PC-3 (cell line): ENCODE measurements at regions not wholly inside any gene's neighbourhood (a gene's known extent, or its start where the extent isn't known, plus 50 kb on each side); places are given as distances from the start of the nearest gene placed in this dataset.
"Not testable (repeated sequence)": the region's sequence is repeated elsewhere in the genome, so short reads cannot be mapped to it uniquely, and the experiment has no call there.

Experiments
- ATAC-seq: fragments of 200-7000 bp; cut with Tn5 transposase; 2 replicates; pipeline ENCODE4 v1.9.1; 2020; ENCODE audit warnings: mild to moderate bottlenecking, moderate library complexity
- BruUV-seq: library from RNA; stranded (reverse); fragments of 400-500 nt; replicated peaks from 2 replicates; lab custom pipeline; 2021; lab: Mats Ljungman, UMichigan
- CTCF ChIA-PET: fragments of 300-600 bp; sonication (Branson Sonifier 250); formaldehyde crosslinking; loops from one replicate; lab custom pipeline; 2022; ENCODE audit warnings: antibody characterized with exemption; lab: Charles Lee
- POLR2A ChIA-PET: fragments of 300-600 bp; sonication (Branson Sonifier 250); formaldehyde crosslinking; loops from one replicate; lab custom pipeline; 2022; ENCODE audit warnings: antibody characterized with exemption; ENCODE audit not compliant: unreplicated experiment; lab: Charles Lee
- DNase-seq: peaks from one replicate; pipeline ENCODE4 v3.0.0-alpha.2; 2015
- H2AFZ ChIP-seq: fragments of 300-600 bp; sonication (generic); 2 replicates; pipeline ENCODE4 v1.6.0; 2016; ENCODE audit warnings: antibody characterized with exemption, low read length
- H3F3A ChIP-seq: fragments of 300-600 bp; sonication (generic); one replicate; pipeline ENCODE4 v1.6.0; 2017; ENCODE audit warnings: antibody characterized with exemption, low read length, control low read depth, mild to moderate bottlenecking; ENCODE audit not compliant: unreplicated experiment
- H3K27ac ChIP-seq: fragments of 300-600 bp; sonication (generic); 2 replicates; pipeline ENCODE4 v1.5.1; 2016; ENCODE audit warnings: mild to moderate bottlenecking, low read length
- H3K27me3 ChIP-seq: fragments of 300-600 bp; sonication (generic); 2 replicates; pipeline ENCODE4 v1.6.1; 2016; ENCODE audit warnings: low read length, mixed read lengths
- H3K36me3 ChIP-seq: fragments of 300-600 bp; sonication (generic); 2 replicates; pipeline ENCODE4 v1.6.1; 2016; ENCODE audit warnings: low read depth, mixed run types, low read length, mixed read lengths
- H3K4me1 ChIP-seq: fragments of 300-600 bp; sonication (generic); 2 replicates; pipeline ENCODE4 v1.5.1; 2016; ENCODE audit warnings: low read length; ENCODE audit not compliant: insufficient read depth
- H3K4me2 ChIP-seq: fragments of 300-600 bp; sonication (generic); 2 replicates; pipeline ENCODE4 v1.6.0; 2016; ENCODE audit warnings: low read length
- H3K4me3 ChIP-seq: fragments of 300-600 bp; sonication (generic); 2 replicates; pipeline ENCODE4 v1.5.1; 2016; ENCODE audit warnings: mild to moderate bottlenecking, low read length, mixed read lengths
- H3K79me2 ChIP-seq: fragments of 300-600 bp; sonication (generic); 2 replicates; pipeline ENCODE4 v1.6.1; 2017; ENCODE audit warnings: low read length, mixed read lengths
- H3K9ac ChIP-seq: fragments of 300-600 bp; sonication (generic); 2 replicates; pipeline ENCODE4 v1.6.0; 2016; ENCODE audit warnings: mild to moderate bottlenecking, low read length
- H3K9me2 ChIP-seq: fragments of 300-600 bp; sonication (generic); replicated peaks from 2 replicates; pipeline ENCODE4 v1.6.1; 2016; ENCODE audit warnings: mixed run types, low read length, mixed read lengths
- H3K9me3 ChIP-seq: fragments of 300-600 bp; sonication (generic); 2 replicates; pipeline ENCODE4 v1.6.1; 2016; ENCODE audit warnings: low read length, mixed read lengths
- H4K20me1 ChIP-seq: fragments of 300-600 bp; sonication (generic); 2 replicates; pipeline ENCODE4 v1.6.1; 2016; ENCODE audit warnings: low read length, mixed read lengths
- intact Hi-C: fragments of 100-400 bp; cut with micrococcal nuclease; formaldehyde crosslinking; loops from 2 replicates; pipeline ENCODE4 v1.9.0; 2023

DNA sequence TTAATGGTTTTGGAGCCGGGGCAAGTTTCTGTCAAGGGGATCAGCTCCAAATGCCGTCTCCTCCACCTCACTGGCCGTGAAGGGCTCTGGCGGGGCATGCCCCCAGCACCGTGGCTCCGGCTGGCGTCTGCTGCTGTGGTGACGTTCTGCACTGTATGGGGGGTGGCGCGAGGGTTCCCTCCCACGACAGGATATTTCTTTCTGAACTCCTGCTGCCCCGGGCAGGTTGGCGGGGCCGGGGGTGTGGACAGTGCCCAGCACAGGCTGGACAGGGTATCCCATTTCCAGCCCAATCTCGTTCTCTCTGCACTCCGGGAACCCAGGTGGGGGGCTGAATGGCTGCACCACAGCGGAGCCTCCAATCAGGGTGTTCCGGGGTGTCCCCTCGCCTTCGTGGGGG, 201.6 kb downstream of the BANP start:
- intact Hi-C loops, H3K4me2 ChIP-seq, DNase-seq, CTCF ChIA-PET, H3K4me3 ChIP-seq, H3K27me3 ChIP-seq, H3K27ac ChIP-seq, BruUV-seq, H3K9me3 ChIP-seq, H4K20me1 ChIP-seq, H3K9ac ChIP-seq, H3K4me1 ChIP-seq, POLR2A ChIA-PET, ATAC-seq, H2AFZ ChIP-seq, H3K79me2 ChIP-seq, H3K36me3 ChIP-seq, H3K9me2 ChIP-seq, H3F3A ChIP-seq: not testable (repeated sequence)

DNA sequence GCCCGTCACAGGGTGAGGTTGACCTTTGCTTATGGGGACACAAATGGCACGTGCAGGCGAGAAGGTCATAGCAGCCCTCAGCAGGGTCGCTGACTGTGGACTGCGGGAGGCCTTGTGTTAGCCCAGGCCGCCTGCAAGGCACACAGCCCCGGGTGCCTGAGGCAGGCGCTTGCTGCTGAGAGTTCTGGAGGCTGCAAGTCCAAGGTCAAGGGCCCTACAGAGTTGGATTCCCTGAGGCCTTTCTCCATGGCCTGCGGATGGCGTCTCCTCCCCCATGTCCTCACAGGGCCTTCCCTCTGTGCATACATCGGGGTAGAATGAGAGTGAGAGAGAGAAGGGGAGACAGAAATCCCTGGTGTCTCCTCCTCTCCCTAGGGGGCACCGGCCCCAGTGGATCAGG, 202.3 kb downstream of the BANP start:
- H2AFZ ChIP-seq, H3K4me1 ChIP-seq, H3K79me2 ChIP-seq, H3K9me2 ChIP-seq, POLR2A ChIA-PET, H3K27me3 ChIP-seq, H3K27ac ChIP-seq, H3F3A ChIP-seq, H4K20me1 ChIP-seq, intact Hi-C loops, BruUV-seq, H3K4me3 ChIP-seq, CTCF ChIA-PET, DNase-seq, H3K9ac ChIP-seq, H3K36me3 ChIP-seq, ATAC-seq, H3K9me3 ChIP-seq, H3K4me2 ChIP-seq: not testable (repeated sequence)

DNA sequence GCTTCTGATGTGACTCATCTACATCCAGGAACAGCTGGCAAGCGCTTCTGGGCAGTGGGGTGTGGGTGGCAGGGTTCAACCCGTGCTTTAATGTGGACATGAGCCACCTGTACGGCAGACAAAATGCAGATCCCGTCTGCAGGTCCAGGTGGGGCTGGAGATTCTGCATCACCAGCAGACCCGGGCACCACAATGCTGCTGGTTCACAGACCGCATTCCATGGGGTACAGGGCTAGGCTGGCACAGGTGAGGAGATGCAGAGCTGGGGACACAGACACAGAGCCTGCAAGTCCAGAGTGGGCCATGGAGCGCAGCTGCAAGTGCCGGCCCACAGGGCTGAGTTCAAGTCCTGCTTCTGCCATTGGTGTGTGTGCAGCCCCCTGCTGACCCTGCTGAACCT, 203.7 kb downstream of the BANP start:
- H2AFZ ChIP-seq, H3K27me3 ChIP-seq, H3K9me2 ChIP-seq, H3K9me3 ChIP-seq, intact Hi-C loops, H3K27ac ChIP-seq, H4K20me1 ChIP-seq, DNase-seq, H3K4me3 ChIP-seq, CTCF ChIA-PET, H3K4me2 ChIP-seq, H3F3A ChIP-seq, BruUV-seq, H3K79me2 ChIP-seq, H3K9ac ChIP-seq, POLR2A ChIA-PET, ATAC-seq, H3K36me3 ChIP-seq, H3K4me1 ChIP-seq: not testable (repeated sequence)

DNA sequence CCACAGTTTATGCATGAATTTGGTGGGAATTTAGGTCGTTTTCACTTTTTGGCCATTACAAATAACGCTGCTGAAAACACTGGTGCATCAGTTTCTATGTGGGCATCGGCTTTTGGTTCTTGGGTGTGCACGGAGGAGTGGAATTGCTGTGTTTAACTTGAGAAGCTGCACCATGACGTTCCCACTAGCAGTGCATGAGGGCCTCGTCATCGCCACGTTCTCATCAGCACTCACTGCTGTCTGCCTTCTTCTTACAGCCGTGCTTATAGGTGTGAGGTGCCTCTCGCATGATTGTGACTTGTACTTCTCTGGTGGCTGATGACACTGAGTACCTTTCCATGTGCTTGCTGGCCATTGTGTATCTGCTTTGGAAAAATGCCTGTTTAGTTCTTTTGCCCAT, 204.4 kb downstream of the BANP start:
- H3K79me2 ChIP-seq, intact Hi-C loops, BruUV-seq, ATAC-seq, H3K36me3 ChIP-seq, H3K27me3 ChIP-seq, H3K4me3 ChIP-seq, H3F3A ChIP-seq, H4K20me1 ChIP-seq, CTCF ChIA-PET, H3K4me1 ChIP-seq, H3K27ac ChIP-seq, H3K9ac ChIP-seq, H2AFZ ChIP-seq, POLR2A ChIA-PET, H3K4me2 ChIP-seq, H3K9me3 ChIP-seq, H3K9me2 ChIP-seq, DNase-seq: not testable (repeated sequence)

DNA sequence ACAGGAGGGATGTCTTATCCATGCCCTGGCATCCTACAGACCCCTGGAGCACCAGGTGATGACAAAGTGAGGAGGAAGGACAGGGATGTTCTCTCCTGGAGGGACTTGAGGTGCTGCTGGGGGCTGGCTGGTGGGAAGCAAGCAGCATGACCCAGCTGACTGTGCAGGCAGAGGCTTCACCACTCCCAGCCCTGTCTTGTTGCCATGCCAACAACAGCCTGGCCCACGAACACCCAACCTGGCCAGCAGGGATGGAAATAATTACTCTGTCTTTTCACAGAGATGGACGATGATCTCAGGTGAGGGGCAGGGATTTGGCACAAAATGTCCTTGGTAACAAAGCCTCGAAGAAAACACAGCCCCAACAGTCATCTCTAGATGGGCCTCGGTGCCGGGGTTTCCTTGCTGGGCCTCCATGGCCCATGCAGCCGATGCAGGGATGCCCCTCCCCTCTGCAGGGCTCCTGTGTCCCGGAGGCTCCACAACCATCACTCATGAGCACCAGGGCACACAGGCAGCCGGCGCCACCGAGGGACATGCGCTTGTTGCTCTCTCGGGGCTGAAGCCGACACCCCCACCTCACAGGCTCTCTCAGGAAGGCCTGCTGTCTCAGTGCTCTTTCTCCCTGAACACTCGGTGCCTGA, 205.5 kb downstream of the BANP start:
- H3K9ac ChIP-seq, H3K27me3 ChIP-seq, intact Hi-C loops, H3K27ac ChIP-seq, BruUV-seq, H3K79me2 ChIP-seq, H3K9me2 ChIP-seq, H3K4me2 ChIP-seq, H4K20me1 ChIP-seq, H3K36me3 ChIP-seq, H3K9me3 ChIP-seq, POLR2A ChIA-PET, H2AFZ ChIP-seq, H3K4me1 ChIP-seq, H3K4me3 ChIP-seq, ATAC-seq, DNase-seq, CTCF ChIA-PET, H3F3A ChIP-seq: not testable (repeated sequence)

DNA sequence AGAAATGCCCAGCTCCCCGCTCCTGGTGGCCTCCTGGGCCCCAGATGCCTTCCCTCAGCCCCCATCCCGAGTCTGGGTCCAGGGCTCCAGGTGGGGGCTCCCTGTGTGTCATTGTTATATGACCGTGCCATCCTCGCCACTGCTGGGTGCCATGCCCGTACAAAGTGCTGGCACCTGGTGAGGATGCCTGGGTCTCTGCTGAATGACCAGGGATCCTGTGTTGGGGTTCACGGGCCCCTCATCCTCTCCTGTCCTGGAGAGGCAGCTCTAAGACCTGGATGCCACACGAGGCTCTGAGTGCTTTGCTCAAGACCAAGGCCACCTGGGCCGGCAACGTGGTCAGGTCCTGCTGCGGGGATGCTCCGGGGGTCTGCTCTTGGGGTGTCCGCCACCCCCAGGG, 206.5 kb downstream of the BANP start:
- H3K9ac ChIP-seq, H3K27ac ChIP-seq, H3K9me3 ChIP-seq, ATAC-seq, H3K36me3 ChIP-seq, POLR2A ChIA-PET, H3F3A ChIP-seq, H4K20me1 ChIP-seq, H2AFZ ChIP-seq, CTCF ChIA-PET, BruUV-seq, H3K4me3 ChIP-seq, H3K27me3 ChIP-seq, H3K4me1 ChIP-seq, H3K9me2 ChIP-seq, H3K4me2 ChIP-seq, H3K79me2 ChIP-seq, intact Hi-C loops, DNase-seq: not testable (repeated sequence)
